ENCODE measurements at regions not wholly inside any gene's neighbourhood (a gene's known extent, or its start where the extent isn't known, plus 50 kb on each side); places are given as distances from the start of the nearest gene placed in this dataset.
A peak's percentile ranks its signal among the peaks of the same experiment; 100 is the strongest.

DNA sequence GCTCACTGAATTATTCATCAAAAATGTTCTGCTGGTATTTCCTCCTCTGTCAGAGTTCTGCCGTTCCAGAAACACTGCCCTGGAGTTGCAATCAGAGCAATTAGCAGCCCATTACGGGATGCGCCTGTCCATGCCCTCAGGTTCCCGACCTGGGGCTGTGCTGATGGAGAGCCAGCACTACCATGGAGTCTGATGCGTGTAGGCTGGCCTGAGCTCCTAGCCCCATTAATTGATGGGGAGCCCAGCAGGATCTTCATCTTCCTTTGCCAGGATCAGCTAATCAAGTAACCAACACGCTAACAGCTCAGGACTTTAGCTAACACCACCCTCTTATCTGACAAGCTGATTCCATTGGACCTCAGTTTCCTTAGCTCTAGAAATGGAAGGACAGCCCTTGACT, 164.2 kb downstream of the ABHD5 start:
- Histone ChIP-seq H3K4me1 (no peaks in the 10 kb centered on the region), H3K36me3 (ENCODE audit: insufficient read depth in 1 of 2, low read depth in 1 of 2) (no peaks in the 10 kb centered on the region), H3K27me3 (ENCODE audit: insufficient read depth in 3 of 3, low read length in 2 of 3) (peaks cover 0 to 36% (median 6%) of the 10 kb centered on the region in 3 donors), H3K4me3 (no peak overlapping the region), H3K9me3 (no peaks in the 10 kb centered on the region), H3K27ac (no peak overlapping the region)
- WGBS, 3 donors, result 59 to 69% (median 60%) methylated on average over 6 of the region's 6 CpGs
- TF ChIP-seq, protein P1, sequence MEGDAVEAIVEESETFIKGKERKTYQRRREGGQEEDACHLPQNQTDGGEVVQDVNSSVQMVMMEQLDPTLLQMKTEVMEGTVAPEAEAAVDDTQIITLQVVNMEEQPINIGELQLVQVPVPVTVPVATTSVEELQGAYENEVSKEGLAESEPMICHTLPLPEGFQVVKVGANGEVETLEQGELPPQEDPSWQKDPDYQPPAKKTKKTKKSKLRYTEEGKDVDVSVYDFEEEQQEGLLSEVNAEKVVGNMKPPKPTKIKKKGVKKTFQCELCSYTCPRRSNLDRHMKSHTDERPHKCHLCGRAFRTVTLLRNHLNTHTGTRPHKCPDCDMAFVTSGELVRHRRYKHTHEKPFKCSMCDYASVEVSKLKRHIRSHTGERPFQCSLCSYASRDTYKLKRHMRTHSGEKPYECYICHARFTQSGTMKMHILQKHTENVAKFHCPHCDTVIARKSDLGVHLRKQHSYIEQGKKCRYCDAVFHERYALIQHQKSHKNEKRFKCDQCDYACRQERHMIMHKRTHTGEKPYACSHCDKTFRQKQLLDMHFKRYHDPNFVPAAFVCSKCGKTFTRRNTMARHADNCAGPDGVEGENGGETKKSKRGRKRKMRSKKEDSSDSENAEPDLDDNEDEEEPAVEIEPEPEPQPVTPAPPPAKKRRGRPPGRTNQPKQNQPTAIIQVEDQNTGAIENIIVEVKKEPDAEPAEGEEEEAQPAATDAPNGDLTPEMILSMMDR (IDR thresholded peaks at IDR 0.05), result no peak
- ATAC-seq (no peak), DNase-seq (no peak)
- intact Hi-C loops (cut with DNase I), result no loop called here

DNA sequence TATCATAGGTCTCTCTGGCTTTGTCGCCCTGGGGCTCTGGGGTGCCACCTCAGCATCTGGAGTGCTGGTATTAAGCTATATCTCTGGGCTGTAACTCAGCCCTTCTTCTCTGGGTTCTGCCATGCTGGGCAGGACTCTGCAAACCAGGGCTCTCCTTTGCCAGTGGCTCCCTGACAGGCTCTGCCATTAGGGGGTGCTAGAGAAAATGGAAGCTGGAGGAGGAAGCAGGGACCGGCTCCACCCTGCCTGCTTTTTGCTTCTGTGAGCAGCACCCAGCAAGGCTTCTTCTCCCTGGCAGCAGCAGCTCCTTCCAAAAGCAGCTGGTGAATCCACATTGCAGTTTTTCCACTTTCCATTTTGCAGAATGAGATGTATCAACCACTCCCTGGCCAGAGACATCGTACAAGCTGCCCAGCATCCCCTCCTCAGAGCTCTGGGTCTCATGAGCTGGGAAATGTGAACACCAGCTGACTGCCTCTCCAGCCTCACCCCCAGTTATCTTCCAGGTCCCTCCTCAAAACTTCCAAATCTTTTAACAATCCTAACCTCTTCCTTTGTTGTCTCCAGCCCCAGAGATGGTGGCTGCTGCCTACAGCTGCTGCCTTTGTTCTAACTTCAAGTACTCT, 165.0 kb downstream of the ABHD5 start:
- DNase-seq, result peak in 1 of 2 donors; percentile 24

DNA sequence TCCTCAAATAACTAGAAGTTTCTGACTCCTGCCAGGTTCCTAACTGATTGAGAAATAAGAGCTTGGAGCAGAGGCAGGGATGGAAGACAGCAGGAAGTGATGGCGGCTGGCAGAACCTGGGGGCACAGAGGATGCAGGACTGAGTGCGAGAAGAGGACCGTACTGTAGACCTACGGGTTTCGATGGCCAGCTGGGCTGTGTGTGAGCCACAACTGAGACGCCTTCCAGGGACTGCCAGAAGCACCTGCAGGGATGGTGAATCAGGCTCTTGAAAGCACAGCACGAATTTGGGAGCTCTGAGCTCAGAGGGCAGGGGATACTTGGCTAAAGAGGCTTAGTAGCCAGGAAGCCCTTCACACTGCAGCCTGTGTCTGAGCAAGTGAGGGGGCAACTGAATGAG, 165.6 kb downstream of the ABHD5 start:
- no peak overlapping the region for H3K4me3 ChIP-seq
- H3K4me1 ChIP-seq, result no peaks in the 10 kb centered on the region
- no peak for DNase-seq
- TF ChIP-seq, protein P1 (IDR thresholded peaks at IDR 0.05), result no peak
- no peak overlapping the region for H3K27ac ChIP-seq
- H3K36me3 ChIP-seq (ENCODE audit: insufficient read depth in 1 of 2, low read depth in 1 of 2), result no peaks in the 10 kb centered on the region
- WGBS, 3 donors, result 72 to 78% (median 73%) methylated on average over 7 of the region's 7 CpGs
- ATAC-seq, result no peak
- no peaks in the 10 kb centered on the region for H3K9me3 ChIP-seq
- H3K27me3 ChIP-seq (ENCODE audit: insufficient read depth in 3 of 3, low read length in 2 of 3), result peaks cover 0 to 36% (median 6%) of the 10 kb centered on the region in 3 donors
- intact Hi-C loops (cut with DNase I), result no loop called here

More for the DNA sequence above, 165.0 kb downstream of the ABHD5 start:
- intact Hi-C loops (cut with DNase I), result no loop called here
- Histone ChIP-seq H3K27ac (no peak overlapping the region), H3K4me1 (no peaks in the 10 kb centered on the region), H3K4me3 (no peak overlapping the region), H3K9me3 (no peaks in the 10 kb centered on the region), H3K27me3 (ENCODE audit: insufficient read depth in 3 of 3, low read length in 2 of 3) (peaks cover 0 to 36% (median 6%) of the 10 kb centered on the region in 3 donors), H3K36me3 (ENCODE audit: insufficient read depth in 1 of 2, low read depth in 1 of 2) (no peaks in the 10 kb centered on the region)
- WGBS, 3 donors, result 17 to 24% (median 23%) methylated on average over 3 of the region's 3 CpGs
- TF ChIP-seq, protein P1 (IDR thresholded peaks at IDR 0.05), result peak; percentile 41
- ATAC-seq, result peak in 1 of 4 donors; percentile 67

DNA sequence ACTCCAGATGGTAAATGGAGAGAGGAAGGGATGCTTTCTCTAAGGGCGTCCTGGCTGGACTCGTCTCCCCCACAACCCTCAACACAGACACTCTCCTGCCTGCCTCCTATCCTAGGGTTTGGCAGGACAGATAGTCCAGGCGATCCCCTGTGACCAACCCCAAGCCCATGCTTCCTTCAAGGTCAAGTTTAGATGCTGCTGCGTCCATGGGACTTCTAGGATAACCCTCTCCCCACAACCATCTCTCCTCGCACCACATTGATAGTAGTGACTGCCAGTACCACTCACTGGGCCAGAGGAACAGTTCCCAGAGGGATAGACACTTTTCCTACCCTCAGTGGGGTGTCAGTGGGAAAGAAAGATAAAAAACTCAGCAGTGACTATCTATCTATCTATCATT, 166.0 kb downstream of the ABHD5 start:
- ATAC-seq, result no peak
- TF ChIP-seq, protein P1 (IDR thresholded peaks at IDR 0.05), result no peak
- no peak for DNase-seq
- intact Hi-C loops (cut with DNase I), result no loop called here
- Histone ChIP-seq H3K9me3 (no peaks in the 10 kb centered on the region), H3K4me1 (no peaks in the 10 kb centered on the region), H3K27ac (no peak overlapping the region), H3K36me3 (ENCODE audit: insufficient read depth in 1 of 2, low read depth in 1 of 2) (no peaks in the 10 kb centered on the region), H3K4me3 (no peak overlapping the region), H3K27me3 (ENCODE audit: insufficient read depth in 3 of 3, low read length in 2 of 3) (peaks cover 0 to 36% (median 9%) of the 10 kb centered on the region in 3 donors)
- 78 to 84% (median 83%) methylated on average over 5 of the region's 5 CpGs for WGBS, 3 donors

Measured in psoas muscle (tissue), 7 donors.